Esophagus muscularis mucosa (tissue), 4 donors: ENCODE measurements at regions not wholly inside any gene's neighbourhood (a gene's known extent, or its start where the extent isn't known, plus 50 kb on each side); places are given as distances from the start of the nearest gene placed in this dataset.

Experiments used
- DNase-seq: peaks from one replicate; pipeline ENCODE4 v3.0.0-alpha.2; 2017; ENCODE audit errors: extremely low spot score
- H3K27ac ChIP-seq, 4 donors: fragments of 200-600 bp; sonication (generic); replicated peaks in 1 of 4; 1 replicate in 3 of 4; 2 replicates in 1 of 4; pipeline ENCODE4 v1.5.1; 2016 to 2019; ENCODE audit warnings: mild to moderate bottlenecking in 1 of 4
- H3K27me3 ChIP-seq, 4 donors: fragments of 200-600 bp; sonication (generic); one replicate each; pipeline versions ENCODE4 v1.5.1 to v1.6.0; 2016 to 2019
- H3K36me3 ChIP-seq, 4 donors: fragments of 200-600 bp; sonication (generic); one replicate each; pipeline ENCODE4 v1.5.1; 2016 to 2019
- H3K4me1 ChIP-seq, 4 donors: fragments of 200-600 bp; sonication (generic); one replicate each; pipeline ENCODE4 v1.5.1; 2016 to 2019
- H3K4me3 ChIP-seq, 4 donors: fragments of 200-600 bp; sonication (generic); 1 replicate in 2 of 4; 2 replicates in 2 of 4; pipeline ENCODE4 v1.5.1; 2016 to 2019; ENCODE audit warnings: mild to moderate bottlenecking in 4 of 4, moderate library complexity in 1 of 4
- H3K9me3 ChIP-seq, 4 donors: fragments of 200-600 bp; sonication (generic); 1 replicate in 3 of 4; 2 replicates in 1 of 4; pipeline ENCODE4 v1.5.1; 2016 to 2019
- EP300 ChIP-seq: sonication (generic); formaldehyde crosslinking; IDR thresholded peaks from one replicate; pipeline ENCODE4 v1.6.1; 2017; ENCODE audit warnings: antibody characterized with exemption
- POLR2A ChIP-seq: fragments of 450-650 bp; IDR thresholded peaks from one replicate; pipeline ENCODE4 v1.6.1; 2017; ENCODE audit warnings: antibody characterized with exemption, moderate library complexity, mild to moderate bottlenecking, low read depth
- POLR2AphosphoS5 ChIP-seq, 2 donors: sonication (generic); formaldehyde crosslinking; IDR thresholded peaks; one replicate each; pipeline ENCODE4 v1.6.1; 2017; ENCODE audit warnings: antibody characterized with exemption in 2 of 2
- WGBS: methylation state at CpG from one replicate; pipeline ENCODE4 v1.1.5; 2018; 5-methylcytosine and 5-hydroxymethylcytosine counted together
- intact Hi-C: fragments of 100-400 bp; cut with DNase I; formaldehyde crosslinking; loops from one replicate; pipeline ENCODE4 v1.15.1; 2023
- TF ChIP-seq, protein P1 (sequence below), 3 experiments: fragments of 200-600 bp in 2 of 3; fragments of 450-650 bp in 1 of 3; sonication (generic) in 2 of 3; IDR thresholded peaks; one replicate each; pipeline ENCODE4 v1.5.1; 2017 to 2019; ENCODE audit warnings: antibody characterized with exemption in 3 of 3, mild to moderate bottlenecking in 2 of 3, moderate library complexity in 1 of 3

DNA sequence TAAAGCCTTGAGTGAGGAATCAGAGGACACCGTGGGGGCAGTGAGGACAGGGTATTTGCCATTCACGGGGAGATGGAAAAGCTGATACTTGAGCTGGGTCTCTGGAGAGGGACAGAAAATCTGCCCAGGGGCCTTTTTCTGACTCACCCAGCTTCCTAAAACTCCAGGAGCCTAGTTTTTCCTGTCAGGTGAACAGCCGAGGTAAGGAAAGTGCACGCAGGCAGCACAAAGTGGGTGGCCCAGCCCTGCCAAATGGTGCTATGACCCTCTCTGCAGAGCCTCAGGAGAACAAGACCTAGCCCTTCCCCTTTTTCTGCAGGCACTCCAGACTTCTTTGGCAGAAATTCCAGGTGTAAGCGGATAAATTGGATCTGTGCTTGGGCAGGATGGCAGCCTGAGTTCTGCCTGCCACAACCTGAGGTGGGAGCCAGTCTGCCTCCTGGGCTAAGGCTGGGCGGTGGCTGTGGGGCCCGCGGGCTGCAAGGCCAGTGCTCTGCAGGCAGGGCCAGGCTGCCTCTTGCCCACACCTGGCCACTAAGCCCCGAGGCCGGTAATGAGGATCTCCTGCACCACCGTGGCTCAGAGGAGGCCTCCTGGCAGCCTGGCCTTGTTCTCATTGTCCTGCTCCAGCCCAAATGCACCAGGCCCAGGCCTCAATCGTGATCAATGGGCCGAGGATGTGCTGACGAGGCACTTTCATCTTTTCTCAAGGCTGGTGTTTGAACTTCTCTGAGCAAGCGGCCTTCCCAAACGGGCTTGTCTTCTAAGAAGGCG, 72.9 kb upstream of the LMO1 start:
- H3K4me1 ChIP-seq: no peaks in the 10 kb centered on the region
- no peaks in the 10 kb centered on the region for H3K27me3 ChIP-seq
- TF ChIP-seq EP300: no peak
- no peak for TF ChIP-seq POLR2A
- TF ChIP-seq, protein P1, sequence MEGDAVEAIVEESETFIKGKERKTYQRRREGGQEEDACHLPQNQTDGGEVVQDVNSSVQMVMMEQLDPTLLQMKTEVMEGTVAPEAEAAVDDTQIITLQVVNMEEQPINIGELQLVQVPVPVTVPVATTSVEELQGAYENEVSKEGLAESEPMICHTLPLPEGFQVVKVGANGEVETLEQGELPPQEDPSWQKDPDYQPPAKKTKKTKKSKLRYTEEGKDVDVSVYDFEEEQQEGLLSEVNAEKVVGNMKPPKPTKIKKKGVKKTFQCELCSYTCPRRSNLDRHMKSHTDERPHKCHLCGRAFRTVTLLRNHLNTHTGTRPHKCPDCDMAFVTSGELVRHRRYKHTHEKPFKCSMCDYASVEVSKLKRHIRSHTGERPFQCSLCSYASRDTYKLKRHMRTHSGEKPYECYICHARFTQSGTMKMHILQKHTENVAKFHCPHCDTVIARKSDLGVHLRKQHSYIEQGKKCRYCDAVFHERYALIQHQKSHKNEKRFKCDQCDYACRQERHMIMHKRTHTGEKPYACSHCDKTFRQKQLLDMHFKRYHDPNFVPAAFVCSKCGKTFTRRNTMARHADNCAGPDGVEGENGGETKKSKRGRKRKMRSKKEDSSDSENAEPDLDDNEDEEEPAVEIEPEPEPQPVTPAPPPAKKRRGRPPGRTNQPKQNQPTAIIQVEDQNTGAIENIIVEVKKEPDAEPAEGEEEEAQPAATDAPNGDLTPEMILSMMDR (IDR thresholded peaks at IDR 0.05): no peak
- TF ChIP-seq POLR2AphosphoS5 (IDR thresholded peaks at IDR 0.05): no peak
- H3K9me3 ChIP-seq: no peaks in the 10 kb centered on the region
- no peak overlapping the region for H3K4me3 ChIP-seq
- DNase-seq: no peak
- WGBS: 92% methylated on average over 17 of the region's 17 CpGs
- H3K36me3 ChIP-seq: no peaks in the 10 kb centered on the region
- H3K27ac ChIP-seq: no peak overlapping the region
- intact Hi-C loops: no loop called here

DNA sequence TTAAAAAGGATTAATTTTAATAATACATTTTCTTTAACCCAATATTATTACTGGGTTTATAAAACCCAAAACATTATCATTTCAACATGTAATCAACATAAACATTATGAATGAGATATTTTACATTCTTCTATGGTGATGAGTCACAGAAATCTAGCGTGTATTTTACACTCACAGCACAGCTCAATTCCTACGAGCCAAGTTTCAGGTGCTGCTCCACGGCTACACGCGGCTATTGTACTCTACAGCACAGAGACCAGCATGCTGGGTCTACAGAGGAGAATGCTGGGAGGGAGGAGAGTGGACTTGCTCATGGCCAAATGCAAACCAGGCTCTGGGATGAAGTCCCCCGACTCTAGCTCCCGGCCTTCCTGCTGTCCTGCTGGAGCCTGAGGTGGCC, 72.0 kb upstream of the LMO1 start:
- TF ChIP-seq POLR2AphosphoS5 (IDR thresholded peaks at IDR 0.05) (no peak), EP300 (no peak)
- H3K36me3 ChIP-seq: no peaks in the 10 kb centered on the region
- no peak for DNase-seq
- 89% methylated on average over 7 of the region's 7 CpGs for WGBS
- no peaks in the 10 kb centered on the region for H3K27me3 ChIP-seq
- H3K9me3 ChIP-seq: no peaks in the 10 kb centered on the region
- intact Hi-C loops: no loop called here
- H3K4me3 ChIP-seq: no peak overlapping the region
- H3K27ac ChIP-seq: no peak overlapping the region
- H3K4me1 ChIP-seq: peaks cover 0 to 2% (median under 1%) of the 10 kb centered on the region in 4 donors

DNA sequence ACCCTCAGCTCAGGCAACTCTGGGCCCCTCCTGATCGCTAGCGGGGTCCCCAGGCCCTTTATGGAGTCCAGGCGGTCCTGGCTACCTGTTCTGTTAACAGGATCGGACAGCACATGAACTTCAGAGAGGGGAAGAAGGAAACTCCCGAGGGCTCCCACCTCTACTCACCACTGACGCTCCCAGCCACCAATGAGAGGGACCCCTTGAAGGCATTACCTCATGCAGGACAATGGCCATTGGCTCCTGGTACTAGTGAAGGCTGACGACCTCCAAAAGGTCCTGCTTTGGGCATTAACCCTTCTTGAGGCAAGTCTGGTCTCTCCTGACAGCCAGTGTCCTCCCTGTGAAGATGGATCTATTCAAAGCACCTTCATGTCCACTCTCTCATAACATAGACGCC, 71.5 kb upstream of the LMO1 start:
- H3K4me3 ChIP-seq: no peak overlapping the region
- no peaks in the 10 kb centered on the region for H3K9me3 ChIP-seq
- TF ChIP-seq, protein P1 (IDR thresholded peaks at IDR 0.05): no peak
- no peak for TF ChIP-seq POLR2AphosphoS5 (IDR thresholded peaks at IDR 0.05)
- TF ChIP-seq EP300: no peak
- TF ChIP-seq POLR2A: no peak
- H3K36me3 ChIP-seq: no peaks in the 10 kb centered on the region
- intact Hi-C loops: no loop called here
- H3K27ac ChIP-seq: no peak overlapping the region
- H3K27me3 ChIP-seq: peaks cover 0 to 2% (median 0%) of the 10 kb centered on the region in 4 donors
- peaks cover 0 to 7% (median 5%) of the 10 kb centered on the region in 4 donors for H3K4me1 ChIP-seq
- WGBS: 80% methylated on average over 5 of the region's 8 CpGs
- no peak for DNase-seq

DNA sequence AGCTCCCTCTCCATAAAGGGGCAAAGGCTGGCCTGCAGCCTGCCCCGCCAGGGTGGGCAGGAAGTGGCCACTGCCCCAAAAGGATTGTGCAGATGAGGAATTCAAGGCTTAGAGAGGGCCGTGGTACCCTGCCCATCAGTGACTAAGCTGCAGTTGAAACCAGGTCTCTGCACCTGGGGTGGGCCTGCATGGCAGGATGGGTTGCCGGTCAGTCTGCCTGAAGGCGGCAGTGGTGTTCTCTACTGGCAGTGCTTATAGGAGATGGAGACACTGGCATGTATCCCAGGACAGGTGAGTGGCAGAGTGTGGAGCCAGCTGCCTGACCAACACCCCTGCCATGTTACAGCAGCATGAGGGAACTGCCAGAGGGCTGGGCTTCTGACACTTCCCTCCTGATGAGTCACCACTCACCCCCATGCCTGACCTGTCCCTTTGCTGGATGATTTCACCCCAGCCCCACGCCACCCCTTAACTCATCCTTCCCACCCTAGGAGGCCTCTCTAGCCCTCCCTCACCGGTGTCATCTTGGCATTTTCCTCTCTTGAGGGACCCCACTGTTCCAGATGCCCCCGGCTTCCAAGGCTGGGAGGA, 70.2 kb upstream of the LMO1 start:
- 84% methylated on average over 7 of the region's 7 CpGs for WGBS
- Histone ChIP-seq H3K4me3 (no peak overlapping the region), H3K27me3 (peaks cover 0 to 5% (median 0%) of the 10 kb centered on the region in 4 donors), H3K27ac (no peak overlapping the region), H3K4me1 (peaks cover 5 to 18% (median 17%) of the 10 kb centered on the region in 4 donors), H3K36me3 (no peaks in the 10 kb centered on the region), H3K9me3 (no peaks in the 10 kb centered on the region)
- intact Hi-C loops: no loop called here
- TF ChIP-seq EP300 (no peak), POLR2A (no peak)
- TF ChIP-seq, protein P1 (IDR thresholded peaks at IDR 0.05): no peak
- DNase-seq: no peak

DNA sequence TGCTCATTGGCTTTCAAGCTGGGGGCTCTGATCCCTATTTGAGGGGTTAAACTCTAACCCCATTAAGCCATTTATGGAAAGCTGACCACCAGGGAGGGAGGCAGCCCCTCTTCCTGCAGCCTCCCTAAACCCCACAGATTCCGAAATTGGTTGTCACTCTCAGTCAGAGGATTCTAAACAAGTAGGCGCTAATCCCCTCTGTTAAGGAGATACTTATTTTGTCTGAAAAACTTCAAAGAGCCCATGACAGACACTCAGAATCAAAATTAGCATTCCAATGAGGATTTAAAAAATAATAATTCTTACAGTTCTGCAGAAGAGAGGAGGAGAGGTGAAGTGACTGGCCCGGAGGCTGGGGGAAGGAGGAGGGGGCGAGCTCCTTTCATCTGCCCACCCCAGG, 69.7 kb upstream of the LMO1 start:
- Histone ChIP-seq H3K36me3 (no peaks in the 10 kb centered on the region), H3K4me3 (no peak overlapping the region), H3K4me1 (peaks cover 6 to 21% (median 19%) of the 10 kb centered on the region in 4 donors), H3K27ac (no peak overlapping the region), H3K9me3 (no peaks in the 10 kb centered on the region), H3K27me3 (peaks cover 0 to 5% (median 0%) of the 10 kb centered on the region in 4 donors)
- WGBS: 77% methylated on average over 4 of the region's 4 CpGs
- intact Hi-C loops: no loop called here
- TF ChIP-seq POLR2A (no peak), POLR2AphosphoS5 (IDR thresholded peaks at IDR 0.05) (no peak), EP300 (no peak)
- TF ChIP-seq, protein P1 (IDR thresholded peaks at IDR 0.05): no peak
- DNase-seq: no peak
